Endothelial cell of umbilical vein (primary cell): ENCODE measurements at regions not wholly inside any gene's neighbourhood (a gene's known extent, or its start where the extent isn't known, plus 50 kb on each side); places are given as distances from the start of the nearest gene placed in this dataset.

Source experiments
- TF ChIP-seq, protein P1 (sequence below), 2 donors: IDR thresholded peaks; 1 replicate in 1 of 2; 2 replicates in 1 of 2; pipeline ENCODE4 v1.5.1; 2011; ENCODE audit warnings: low read length in 2 of 2, mild to moderate bottlenecking in 2 of 2, moderate library complexity in 2 of 2, control low read depth in 1 of 2, inconsistent platforms in 1 of 2, low read depth in 1 of 2; ENCODE audit not compliant: insufficient read depth in 1 of 2; ENCODE audit errors: extremely low read depth in 1 of 2
- TF ChIP-seq, protein P2 (sequence below): IDR thresholded peaks from 2 replicates; pipeline ENCODE4 v1.6.1; 2011; ENCODE audit not compliant: insufficient read depth, insufficient read length

DNA sequence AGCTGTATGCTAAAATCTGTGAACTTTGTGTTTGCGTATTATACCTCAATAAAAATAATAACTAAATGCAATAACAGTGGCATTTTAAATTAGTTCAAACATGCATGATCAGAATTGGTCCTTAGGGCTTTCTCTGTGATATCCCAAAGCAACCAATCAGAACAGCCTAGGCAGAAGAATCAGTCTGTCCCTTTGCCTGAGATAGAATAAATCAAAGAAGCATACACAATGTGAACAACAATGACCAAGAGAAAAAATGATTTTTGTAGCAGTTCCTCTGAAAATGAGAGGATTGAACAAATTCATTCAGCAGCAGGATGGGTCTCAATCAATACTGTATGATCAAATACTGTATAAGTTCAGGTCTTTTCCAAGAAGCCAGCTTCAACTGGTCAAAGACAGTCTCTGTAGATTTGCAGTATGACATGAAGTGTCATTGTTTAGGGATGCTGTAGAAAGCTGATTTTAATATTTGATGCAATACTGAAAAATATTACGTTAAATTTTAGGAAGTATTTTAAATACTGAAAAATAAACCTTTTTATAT is 1071.6 kb downstream of the AGBL1 start:
- TF ChIP-seq, protein P1, sequence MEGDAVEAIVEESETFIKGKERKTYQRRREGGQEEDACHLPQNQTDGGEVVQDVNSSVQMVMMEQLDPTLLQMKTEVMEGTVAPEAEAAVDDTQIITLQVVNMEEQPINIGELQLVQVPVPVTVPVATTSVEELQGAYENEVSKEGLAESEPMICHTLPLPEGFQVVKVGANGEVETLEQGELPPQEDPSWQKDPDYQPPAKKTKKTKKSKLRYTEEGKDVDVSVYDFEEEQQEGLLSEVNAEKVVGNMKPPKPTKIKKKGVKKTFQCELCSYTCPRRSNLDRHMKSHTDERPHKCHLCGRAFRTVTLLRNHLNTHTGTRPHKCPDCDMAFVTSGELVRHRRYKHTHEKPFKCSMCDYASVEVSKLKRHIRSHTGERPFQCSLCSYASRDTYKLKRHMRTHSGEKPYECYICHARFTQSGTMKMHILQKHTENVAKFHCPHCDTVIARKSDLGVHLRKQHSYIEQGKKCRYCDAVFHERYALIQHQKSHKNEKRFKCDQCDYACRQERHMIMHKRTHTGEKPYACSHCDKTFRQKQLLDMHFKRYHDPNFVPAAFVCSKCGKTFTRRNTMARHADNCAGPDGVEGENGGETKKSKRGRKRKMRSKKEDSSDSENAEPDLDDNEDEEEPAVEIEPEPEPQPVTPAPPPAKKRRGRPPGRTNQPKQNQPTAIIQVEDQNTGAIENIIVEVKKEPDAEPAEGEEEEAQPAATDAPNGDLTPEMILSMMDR (IDR thresholded peaks at IDR 0.05; ENCODE audit: extremely low read depth in 1 of 2, insufficient read depth in 1 of 2, low read depth in 1 of 2, low read length in 2 of 2), result no peak
- TF ChIP-seq, protein P2, sequence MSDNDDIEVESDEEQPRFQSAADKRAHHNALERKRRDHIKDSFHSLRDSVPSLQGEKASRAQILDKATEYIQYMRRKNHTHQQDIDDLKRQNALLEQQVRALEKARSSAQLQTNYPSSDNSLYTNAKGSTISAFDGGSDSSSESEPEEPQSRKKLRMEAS, result no peak
